SH-SY5Y (cell line): ENCODE measurements at regions not wholly inside any gene's neighbourhood (a gene's known extent, or its start where the extent isn't known, plus 50 kb on each side); places are given as distances from the start of the nearest gene placed in this dataset.

Experiments
- GATA2 ChIP-seq: IDR thresholded peaks from 2 replicates; pipeline ENCODE4 v1.6.1; 2011; ENCODE audit warnings: mild to moderate bottlenecking, low read depth, low read length
- GATA3 ChIP-seq: IDR thresholded peaks from 2 replicates; pipeline ENCODE4 v1.6.1; 2011; ENCODE audit warnings: low read depth, mild to moderate bottlenecking, low read length, moderate library complexity

DNA sequence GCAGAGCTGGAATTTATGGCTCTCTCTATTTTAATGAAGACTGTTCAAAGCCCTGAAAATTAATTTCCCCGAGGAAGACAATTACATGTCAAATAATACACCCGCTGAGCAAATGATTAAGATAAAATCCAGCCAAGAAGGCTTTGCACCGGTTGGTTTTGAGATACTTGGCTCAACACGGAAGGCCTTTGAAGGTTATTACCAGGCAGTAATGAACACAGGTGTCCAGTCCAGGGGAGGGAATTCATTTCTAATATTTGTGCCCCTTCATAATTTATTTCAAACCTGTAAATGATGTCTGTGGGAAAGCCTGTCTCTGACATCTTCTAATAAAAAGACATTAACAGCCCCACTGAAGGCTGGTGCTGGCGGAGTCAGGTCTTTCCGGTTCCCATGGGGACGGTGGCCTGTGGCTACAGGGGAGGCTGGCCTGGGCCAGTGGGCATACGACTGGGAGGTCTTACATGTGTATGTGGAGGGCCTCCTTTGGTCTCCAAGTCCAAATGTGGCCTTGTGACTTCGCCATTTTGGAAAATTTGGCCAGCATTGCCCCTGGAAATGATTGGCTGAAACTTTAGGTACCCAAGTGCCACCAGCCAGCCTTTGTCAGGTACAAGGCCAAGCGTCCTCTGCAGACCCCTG is 49.9 kb upstream of the IQSEC1 start:
- TF ChIP-seq GATA2 (no peak), GATA3 (no peak)
